WTC11 (cell line): ENCODE measurements at regions not wholly inside any gene's neighbourhood (a gene's known extent, or its start where the extent isn't known, plus 50 kb on each side); places are given as distances from the start of the nearest gene placed in this dataset.

Experiments
- ATAC-seq: fragments of 200-7000 bp; cut with Tn5 transposase; 2 replicates; pipeline ENCODE4 v1.10.0; 2021; ENCODE audit warnings: mild to moderate bottlenecking, moderate library complexity
- CTCF ChIA-PET: fragments of 300-600 bp; sonication (Branson Sonifier 250); formaldehyde crosslinking; loops from one replicate; lab custom pipeline; 2021; ENCODE audit warnings: antibody characterized with exemption; lab: Charles Lee
- POLR2A ChIA-PET: fragments of 350-600 bp; sonication (Branson Sonifier 250); formaldehyde crosslinking; loops from one replicate; lab custom pipeline; 2021; ENCODE audit warnings: antibody characterized with exemption; lab: Charles Lee
- DNase-seq: peaks from one replicate; pipeline ENCODE4 v3.0.0; 2021; ENCODE audit warnings: low spot score
- H3K27ac Mint-ChIP-seq: 2 replicates; pipeline ENCODE4 v1.8.0; 2021; ENCODE audit warnings: mixed read lengths
- H3K27me3 Mint-ChIP-seq: 2 replicates; pipeline ENCODE4 v1.8.0; 2021; ENCODE audit warnings: low read depth, mild to moderate bottlenecking, moderate library complexity, mixed read lengths
- H3K36me3 Mint-ChIP-seq: 2 replicates; pipeline ENCODE4 v1.8.0; 2021; ENCODE audit warnings: mixed read lengths
- H3K4me1 Mint-ChIP-seq: 2 replicates; pipeline ENCODE4 v1.8.0; 2022; ENCODE audit warnings: mixed read lengths
- H3K4me3 Mint-ChIP-seq: 2 replicates; pipeline ENCODE4 v1.8.0; 2021; ENCODE audit warnings: mild to moderate bottlenecking, moderate library complexity, mixed read lengths
- H3K9me3 Mint-ChIP-seq: 2 replicates; pipeline ENCODE4 v1.8.0; 2021; ENCODE audit warnings: mixed read lengths
- CBFB ChIP-seq: sonication (generic); formaldehyde crosslinking; IDR thresholded peaks from 2 replicates; pipeline ENCODE4 v1.8.1; 2022; ENCODE audit warnings: mild to moderate bottlenecking, low read depth, missing genetic modification reagents
- CREB1 ChIP-seq: sonication (generic); formaldehyde crosslinking; IDR thresholded peaks from 2 replicates; pipeline ENCODE4 v1.8.0; 2023; ENCODE audit warnings: mild to moderate bottlenecking, missing genetic modification reagents
- CTCF ChIP-seq: fragments of 200-600 bp; IDR thresholded peaks from 2 replicates; pipeline ENCODE4 v1.8.0; 2022; ENCODE audit warnings: antibody characterized with exemption
- E2F1 ChIP-seq: sonication (generic); formaldehyde crosslinking; IDR thresholded peaks from 2 replicates; pipeline ENCODE4 v1.8.0; 2022; ENCODE audit warnings: mild to moderate bottlenecking, missing genetic modification reagents
- ETV6 ChIP-seq: sonication (generic); formaldehyde crosslinking; IDR thresholded peaks from 2 replicates; pipeline ENCODE4 v1.8.1; 2022; ENCODE audit warnings: mild to moderate bottlenecking, missing genetic modification reagents
- FOXJ3 ChIP-seq: sonication (generic); formaldehyde crosslinking; IDR thresholded peaks from 2 replicates; pipeline ENCODE4 v1.9.0; 2021; ENCODE audit warnings: missing genetic modification reagents, mild to moderate bottlenecking, borderline replicate concordance
- GRHL2 ChIP-seq: fragments of 250-450 bp; sonication (Bioruptor Pico); IDR thresholded peaks from 2 replicates; pipeline ENCODE4 v1.8.0; 2022; ENCODE audit warnings: mild to moderate bottlenecking, moderate library complexity; ENCODE audit not compliant: insufficient replicate concordance, severe bottlenecking
- MAX ChIP-seq: sonication (generic); formaldehyde crosslinking; IDR thresholded peaks from 2 replicates; pipeline ENCODE4 v1.8.0; 2022; ENCODE audit warnings: mild to moderate bottlenecking, missing genetic modification reagents
- PRDM15 ChIP-seq: sonication (generic); formaldehyde crosslinking; IDR thresholded peaks from 2 replicates; pipeline ENCODE4 v1.8.0; 2022; ENCODE audit warnings: missing genetic modification reagents
- PREB ChIP-seq: sonication (generic); formaldehyde crosslinking; IDR thresholded peaks from 2 replicates; pipeline ENCODE4 v1.8.1; 2022; ENCODE audit warnings: mild to moderate bottlenecking, missing genetic modification reagents, moderate library complexity, borderline replicate concordance
- PRRX2 ChIP-seq: fragments of 250-450 bp; sonication (Bioruptor Pico); IDR thresholded peaks from 2 replicates; pipeline ENCODE4 v1.8.0; 2021; ENCODE audit warnings: mild to moderate bottlenecking
- RORB ChIP-seq: fragments of 250-450 bp; sonication (Bioruptor Pico); IDR thresholded peaks from 2 replicates; pipeline ENCODE4 v1.9.0; 2021; ENCODE audit warnings: mild to moderate bottlenecking
- TEAD1 ChIP-seq: sonication (generic); formaldehyde crosslinking; IDR thresholded peaks from 2 replicates; pipeline ENCODE4 v1.8.0; 2022; ENCODE audit warnings: mild to moderate bottlenecking, missing genetic modification reagents
- TP53 ChIP-seq: sonication (generic); formaldehyde crosslinking; IDR thresholded peaks from 2 replicates; pipeline ENCODE4 v1.8.1; 2023; ENCODE audit warnings: mild to moderate bottlenecking, missing genetic modification reagents
- ZBTB43 ChIP-seq: sonication (generic); formaldehyde crosslinking; IDR thresholded peaks from 2 replicates; pipeline ENCODE4 v1.8.1; 2023; ENCODE audit warnings: mild to moderate bottlenecking, missing genetic modification reagents
- ZNF219 ChIP-seq: sonication (generic); formaldehyde crosslinking; IDR thresholded peaks from 2 replicates; pipeline ENCODE4 v1.8.0; 2023; ENCODE audit warnings: missing genetic modification reagents, mild to moderate bottlenecking, borderline replicate concordance
- ZNF423 ChIP-seq: fragments of 250-450 bp; sonication (Bioruptor Pico); IDR thresholded peaks from 2 replicates; pipeline ENCODE4 v2.1.2; 2022; ENCODE audit warnings: mild to moderate bottlenecking, moderate library complexity
- ZNF425 ChIP-seq: fragments of 250-450 bp; sonication (Bioruptor Pico); conservative IDR thresholded peaks from 2 replicates; pipeline ENCODE4 v1.9.0; 2021; ENCODE audit warnings: mild to moderate bottlenecking

- Mint-ChIP-seq H3K27me3 (no peaks in the 10 kb centered on the region; the same call in 1 of the 2 replicates), H3K4me1 (no peaks in the 10 kb centered on the region), H3K36me3 (no peaks in the 10 kb centered on the region), H3K9me3 (peaks cover 6% of the 10 kb centered on the region)
- POLR2A ChIA-PET = no interaction called here
- DNase-seq = no peak
- TF ChIP-seq ZNF423 (CRISPR knock-in tag) (no peak), ZNF425 (no peak), PRRX2 (CRISPR knock-in tag) (no peak), ETV6 (CRISPR knock-in tag) (no peak)
- TF ChIP-seq, all 79 proteins: peak for 0
- H3K27ac Mint-ChIP-seq = no peak overlapping the region
- no peak overlapping the region for H3K4me3 Mint-ChIP-seq
- CTCF ChIA-PET = no interaction called here
- no peak for ATAC-seq
These were observed 302.9 kb upstream of the SYNCRIP start for GRCh38 chr6:85945459-85946185.

GRCh38 chr6:85944776-85945175 is 302.1 kb upstream of the SYNCRIP start:
- no peaks in the 10 kb centered on the region; the same call in 1 of the 2 replicates for H3K27me3 Mint-ChIP-seq
- H3K9me3 Mint-ChIP-seq = no peaks in the 10 kb centered on the region
- DNase-seq (no peak), ATAC-seq (no peak)
- CTCF ChIA-PET = no interaction called here
- no peak overlapping the region for H3K27ac Mint-ChIP-seq
- H3K36me3 Mint-ChIP-seq = no peaks in the 10 kb centered on the region
- H3K4me1 Mint-ChIP-seq = no peaks in the 10 kb centered on the region
- no peak overlapping the region for H3K4me3 Mint-ChIP-seq
- TF ChIP-seq ZBTB43 (CRISPR knock-in tag) (no peak), TP53 (CRISPR knock-in tag) (no peak), CTCF (no peak), CREB1 (no peak), FOXJ3 (no peak)
- POLR2A ChIA-PET = no interaction called here

GRCh38 chr6:85942844-85943243 is 300.2 kb upstream of the SYNCRIP start:
- no peaks in the 10 kb centered on the region; the same call in 1 of the 2 replicates for H3K27me3 Mint-ChIP-seq
- ChIA-PET CTCF (no interaction called here), POLR2A (interaction anchor here (0.7 kb wide), 1 partner anchor 87 kb away, joined by 4 read pairs; no protein-coding TSS in a partner anchor)
- peaks cover 4% of the 10 kb centered on the region for H3K36me3 Mint-ChIP-seq
- ATAC-seq (no peak), DNase-seq (no peak)
- H3K27ac Mint-ChIP-seq = no peak overlapping the region
- peaks cover 3% of the 10 kb centered on the region for H3K9me3 Mint-ChIP-seq
- H3K4me3 Mint-ChIP-seq = no peak overlapping the region
- H3K4me1 Mint-ChIP-seq = no peaks in the 10 kb centered on the region
- TF ChIP-seq ZNF219 (no peak), CBFB (no peak), PREB (CRISPR knock-in tag) (no peak), GRHL2 (CRISPR knock-in tag) (no peak), TEAD1 (CRISPR knock-in tag) (no peak), E2F1 (no peak), RORB (CRISPR knock-in tag) (no peak), MAX (CRISPR knock-in tag) (no peak), PRDM15 (CRISPR knock-in tag) (no peak)
